ENCODE measurements at regions not wholly inside any gene's neighbourhood (a gene's known extent, or its start where the extent isn't known, plus 50 kb on each side); places are given as distances from the start of the nearest gene placed in this dataset.
"Not testable (repeated sequence)": the region's sequence is repeated elsewhere in the genome, so short reads cannot be mapped to it uniquely, and the experiment has no call there.

- H3K36me3 Mint-ChIP-seq (ENCODE audit: low read depth) = no peaks in the 10 kb centered on the region
- no peaks in the 10 kb centered on the region for H3K4me1 Mint-ChIP-seq
- no peaks in the 10 kb centered on the region for H3K9me3 Mint-ChIP-seq
- no peak for DNase-seq
- H3K4me3 Mint-ChIP-seq = no peak overlapping the region
- H3K27me3 Mint-ChIP-seq (ENCODE audit: low read depth, poor library complexity) = peaks cover 1% of the 10 kb centered on the region
- H3K27ac Mint-ChIP-seq = no peak overlapping the region
- TF ChIP-seq CTCF (IDR thresholded peaks at IDR 0.05) = no peak
These were observed 776.1 kb downstream of the BRINP3 start for GRCh38 chr1:189701606-189702005.

GRCh38 chr1:189706594-189706993 is 771.1 kb downstream of the BRINP3 start:
- H3K36me3 Mint-ChIP-seq (ENCODE audit: low read depth) = no peaks in the 10 kb centered on the region
- no peaks in the 10 kb centered on the region for H3K4me1 Mint-ChIP-seq
- no peak for TF ChIP-seq CTCF (IDR thresholded peaks at IDR 0.05)
- H3K4me3 Mint-ChIP-seq = no peak overlapping the region
- H3K27me3 Mint-ChIP-seq (ENCODE audit: low read depth, poor library complexity) = peaks cover 4% of the 10 kb centered on the region
- no peak overlapping the region for H3K27ac Mint-ChIP-seq
- H3K9me3 Mint-ChIP-seq = no peaks in the 10 kb centered on the region
- no peak for DNase-seq

- no peaks in the 10 kb centered on the region for H3K4me1 Mint-ChIP-seq
- H3K36me3 Mint-ChIP-seq (ENCODE audit: low read depth) = no peaks in the 10 kb centered on the region
- no peak overlapping the region for H3K4me3 Mint-ChIP-seq
- H3K9me3 Mint-ChIP-seq = peaks cover 5% of the 10 kb centered on the region
- TF ChIP-seq CTCF (IDR thresholded peaks at IDR 0.05) = no peak
- no peak overlapping the region for H3K27ac Mint-ChIP-seq
- H3K27me3 Mint-ChIP-seq (ENCODE audit: low read depth, poor library complexity) = peaks cover 4% of the 10 kb centered on the region
- DNase-seq = no peak
These were observed 769.0 kb downstream of the BRINP3 start for GRCh38 chr1:189708674-189709073.

GRCh38 chr1:189718147-189718795 is 759.4 kb downstream of the BRINP3 start:
- not testable (repeated sequence) for H3K4me1 Mint-ChIP-seq; H3K27ac Mint-ChIP-seq; DNase-seq; H3K36me3 Mint-ChIP-seq (ENCODE audit: low read depth); H3K9me3 Mint-ChIP-seq; H3K4me3 Mint-ChIP-seq; H3K27me3 Mint-ChIP-seq (ENCODE audit: low read depth, poor library complexity)

- H3K27ac Mint-ChIP-seq = no peak overlapping the region
- H3K9me3 Mint-ChIP-seq = no peaks in the 10 kb centered on the region
- no peak overlapping the region for H3K4me3 Mint-ChIP-seq
- H3K36me3 Mint-ChIP-seq (ENCODE audit: low read depth) = no peaks in the 10 kb centered on the region
- no peaks in the 10 kb centered on the region for H3K4me1 Mint-ChIP-seq
- no peak for DNase-seq
- H3K27me3 Mint-ChIP-seq (ENCODE audit: low read depth, poor library complexity) = no peaks in the 10 kb centered on the region
- no peak for TF ChIP-seq CTCF (IDR thresholded peaks at IDR 0.05)
These were observed 750.9 kb downstream of the BRINP3 start for GRCh38 chr1:189726806-189727205.

- TF ChIP-seq CTCF (IDR thresholded peaks at IDR 0.05) = no peak
- Mint-ChIP-seq H3K36me3 (ENCODE audit: low read depth) (peaks cover 6% of the 10 kb centered on the region), H3K27me3 (ENCODE audit: low read depth, poor library complexity) (no peaks in the 10 kb centered on the region), H3K9me3 (peaks cover 9% of the 10 kb centered on the region), H3K4me3 (no peak overlapping the region), H3K4me1 (peaks cover 14% of the 10 kb centered on the region), H3K27ac (no peak overlapping the region)
- DNase-seq = no peak
These were observed 726.4 kb downstream of the BRINP3 start for GRCh38 chr1:189751311-189751710.

Measured in nephron progenitor cell (in vitro differentiated cells).